ENCODE measurements at regions not wholly inside any gene's neighbourhood (a gene's known extent, or its start where the extent isn't known, plus 50 kb on each side); places are given as distances from the start of the nearest gene placed in this dataset.

DNA sequence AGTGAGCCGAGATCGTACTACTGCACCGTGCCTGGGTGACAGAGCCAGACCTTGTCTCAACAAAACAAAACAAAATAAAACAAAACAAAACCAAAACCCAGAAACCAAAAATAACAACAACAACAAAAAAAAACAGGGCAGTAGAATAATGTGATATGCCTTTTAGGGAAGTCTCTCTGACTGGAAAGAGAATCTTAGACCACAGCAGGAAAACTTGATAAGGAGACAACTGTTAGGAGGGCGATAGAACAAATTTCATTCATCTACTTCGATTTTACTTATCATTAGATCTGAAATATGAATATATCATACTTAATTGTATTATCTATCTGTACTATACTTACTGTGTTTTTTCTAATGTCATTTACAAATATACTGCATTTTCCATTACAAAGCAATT is 109.0 kb upstream of the CNTNAP5 start:
- no peak overlapping the region for H3K4me3 Mint-ChIP-seq (ENCODE audit: unreplicated experiment)
- H3K27ac Mint-ChIP-seq (ENCODE audit: low read depth, unreplicated experiment): no peak overlapping the region
- CTCF ChIA-PET: interaction anchor here (0.6 kb wide), 1 partner anchor 694 kb away, joined by 3 read pairs; no protein-coding TSS in a partner anchor
- POLR2A ChIA-PET: no interaction called here
- intact Hi-C loops (cut with micrococcal nuclease): no loop called here
- DNase-seq (ENCODE audit: unreplicated experiment): no peak
- no peaks in the 10 kb centered on the region for H3K36me3 Mint-ChIP-seq (ENCODE audit: insufficient read depth, unreplicated experiment)
- H3K4me1 Mint-ChIP-seq (ENCODE audit: insufficient read depth, unreplicated experiment): peaks cover 7% of the 10 kb centered on the region
- no peaks in the 10 kb centered on the region for H3K27me3 Mint-ChIP-seq (ENCODE audit: insufficient read depth, unreplicated experiment)
- TF ChIP-seq, protein P1, sequence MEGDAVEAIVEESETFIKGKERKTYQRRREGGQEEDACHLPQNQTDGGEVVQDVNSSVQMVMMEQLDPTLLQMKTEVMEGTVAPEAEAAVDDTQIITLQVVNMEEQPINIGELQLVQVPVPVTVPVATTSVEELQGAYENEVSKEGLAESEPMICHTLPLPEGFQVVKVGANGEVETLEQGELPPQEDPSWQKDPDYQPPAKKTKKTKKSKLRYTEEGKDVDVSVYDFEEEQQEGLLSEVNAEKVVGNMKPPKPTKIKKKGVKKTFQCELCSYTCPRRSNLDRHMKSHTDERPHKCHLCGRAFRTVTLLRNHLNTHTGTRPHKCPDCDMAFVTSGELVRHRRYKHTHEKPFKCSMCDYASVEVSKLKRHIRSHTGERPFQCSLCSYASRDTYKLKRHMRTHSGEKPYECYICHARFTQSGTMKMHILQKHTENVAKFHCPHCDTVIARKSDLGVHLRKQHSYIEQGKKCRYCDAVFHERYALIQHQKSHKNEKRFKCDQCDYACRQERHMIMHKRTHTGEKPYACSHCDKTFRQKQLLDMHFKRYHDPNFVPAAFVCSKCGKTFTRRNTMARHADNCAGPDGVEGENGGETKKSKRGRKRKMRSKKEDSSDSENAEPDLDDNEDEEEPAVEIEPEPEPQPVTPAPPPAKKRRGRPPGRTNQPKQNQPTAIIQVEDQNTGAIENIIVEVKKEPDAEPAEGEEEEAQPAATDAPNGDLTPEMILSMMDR (IDR thresholded peaks at IDR 0.05; ENCODE audit: unreplicated experiment): no peak
- no TSS peak for BruUV-seq (replicated peaks)
- H3K9me3 Mint-ChIP-seq (ENCODE audit: unreplicated experiment): no peaks in the 10 kb centered on the region

DNA sequence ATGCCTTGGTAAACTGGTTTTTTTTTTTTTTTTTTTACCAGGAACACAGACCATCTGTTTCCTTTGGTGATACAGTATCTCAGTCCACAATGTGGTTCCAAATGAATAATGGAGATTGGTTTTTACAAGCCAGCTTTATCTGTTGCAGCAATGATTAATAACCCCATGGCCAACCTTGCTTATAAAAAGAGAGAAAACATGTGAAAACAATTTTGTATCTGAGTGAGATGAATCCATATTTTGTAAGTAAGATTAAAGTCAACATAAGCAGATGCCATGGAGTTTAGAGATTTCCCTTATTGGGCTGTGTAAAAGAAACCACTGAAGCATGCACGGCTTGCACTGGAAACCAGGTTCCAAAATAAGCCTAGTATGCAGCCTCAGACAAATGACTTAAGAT is 108.6 kb upstream of the CNTNAP5 start:
- intact Hi-C loops (cut with micrococcal nuclease): no loop called here
- Mint-ChIP-seq H3K36me3 (ENCODE audit: insufficient read depth, unreplicated experiment) (no peaks in the 10 kb centered on the region), H3K4me1 (ENCODE audit: insufficient read depth, unreplicated experiment) (peaks cover 7% of the 10 kb centered on the region), H3K27me3 (ENCODE audit: insufficient read depth, unreplicated experiment) (no peaks in the 10 kb centered on the region), H3K9me3 (ENCODE audit: unreplicated experiment) (no peaks in the 10 kb centered on the region), H3K27ac (ENCODE audit: low read depth, unreplicated experiment) (no peak overlapping the region), H3K4me3 (ENCODE audit: unreplicated experiment) (no peak overlapping the region)
- TF ChIP-seq, protein P1 (IDR thresholded peaks at IDR 0.05; ENCODE audit: unreplicated experiment): no peak
- no peak for DNase-seq (ENCODE audit: unreplicated experiment)
- POLR2A ChIA-PET: no interaction called here
- BruUV-seq (replicated peaks): no TSS peak
- CTCF ChIA-PET: no interaction called here

DNA sequence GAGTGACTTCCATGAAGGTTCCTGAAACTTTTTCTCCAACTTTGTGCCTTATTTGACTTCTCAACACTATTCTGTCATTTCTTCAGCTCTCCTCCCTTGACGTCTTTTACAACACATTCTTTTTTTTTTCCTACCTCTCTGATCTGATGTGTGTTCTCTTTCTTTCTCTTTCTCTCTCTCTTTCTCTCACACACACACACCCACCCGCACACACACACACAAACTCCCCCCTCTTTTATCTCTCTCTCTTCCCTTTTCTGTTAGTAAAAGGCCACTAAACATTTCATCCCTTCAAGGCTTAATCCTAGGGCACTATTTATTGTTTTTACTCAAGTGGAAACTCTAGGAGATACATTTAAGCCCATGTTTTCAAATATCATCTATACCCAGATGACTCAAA is 107.8 kb upstream of the CNTNAP5 start:
- H3K27ac Mint-ChIP-seq (ENCODE audit: low read depth, unreplicated experiment): no peak overlapping the region
- H3K4me3 Mint-ChIP-seq (ENCODE audit: unreplicated experiment): no peak overlapping the region
- BruUV-seq (replicated peaks): no TSS peak
- no peaks in the 10 kb centered on the region for H3K27me3 Mint-ChIP-seq (ENCODE audit: insufficient read depth, unreplicated experiment)
- DNase-seq (ENCODE audit: unreplicated experiment): no peak
- POLR2A ChIA-PET: no interaction called here
- no peaks in the 10 kb centered on the region for H3K9me3 Mint-ChIP-seq (ENCODE audit: unreplicated experiment)
- no peaks in the 10 kb centered on the region for H3K36me3 Mint-ChIP-seq (ENCODE audit: insufficient read depth, unreplicated experiment)
- TF ChIP-seq, protein P1 (IDR thresholded peaks at IDR 0.05; ENCODE audit: unreplicated experiment): no peak
- CTCF ChIA-PET: interaction anchor here (0.6 kb wide), 1 partner anchor 1306 kb away, joined by 5 read pairs; no protein-coding TSS in a partner anchor
- peaks cover 7% of the 10 kb centered on the region for H3K4me1 Mint-ChIP-seq (ENCODE audit: insufficient read depth, unreplicated experiment)
- intact Hi-C loops (cut with micrococcal nuclease): no loop called here

DNA sequence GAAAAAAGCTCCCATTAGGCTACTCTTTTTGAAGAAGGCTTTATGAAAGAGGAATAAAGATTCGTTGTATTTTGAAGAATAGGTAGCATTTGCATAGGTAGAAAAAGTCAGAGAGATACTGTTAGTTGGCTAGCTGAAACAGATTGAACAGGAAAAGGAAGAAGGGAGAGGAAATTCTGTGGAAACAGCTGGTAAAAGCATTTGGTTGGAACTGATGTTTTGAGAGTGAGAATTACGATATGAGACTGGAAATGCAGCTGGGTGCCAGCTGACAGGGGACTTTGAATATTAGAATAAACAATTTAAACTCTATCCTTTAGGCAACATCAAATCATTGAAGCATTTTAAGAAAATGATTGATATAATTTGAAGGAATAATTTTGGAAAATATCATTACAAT is 96.7 kb upstream of the CNTNAP5 start:
- Mint-ChIP-seq H3K4me1 (ENCODE audit: insufficient read depth, unreplicated experiment) (no peaks in the 10 kb centered on the region), H3K27ac (ENCODE audit: low read depth, unreplicated experiment) (no peak overlapping the region), H3K27me3 (ENCODE audit: insufficient read depth, unreplicated experiment) (no peaks in the 10 kb centered on the region), H3K4me3 (ENCODE audit: unreplicated experiment) (no peak overlapping the region), H3K9me3 (ENCODE audit: unreplicated experiment) (peaks cover 10% of the 10 kb centered on the region), H3K36me3 (ENCODE audit: insufficient read depth, unreplicated experiment) (no peaks in the 10 kb centered on the region)
- BruUV-seq (replicated peaks): no TSS peak
- TF ChIP-seq, protein P1 (IDR thresholded peaks at IDR 0.05; ENCODE audit: unreplicated experiment): no peak
- intact Hi-C loops (cut with micrococcal nuclease): no loop called here
- ChIA-PET CTCF (interaction anchor here (0.7 to 1.0 kb wide), 2 partner anchors 29 to 36 kb away, joined by 3 read pairs; no protein-coding TSS in a partner anchor), POLR2A (interaction anchor here (0.6 to 1.1 kb wide), 3 partner anchors 8 to 46 kb away, joined by 3 to 4 read pairs (median 3); no protein-coding TSS in a partner anchor)
- DNase-seq (ENCODE audit: unreplicated experiment): no peak

Data from MCF 10A (cell line).